GM12878 (cell line): ENCODE measurements at regions not wholly inside any gene's neighbourhood (a gene's known extent, or its start where the extent isn't known, plus 50 kb on each side); places are given as distances from the start of the nearest gene placed in this dataset.

Experiments used
- ATAC-seq: fragments of 200-7000 bp; cut with Tn5 transposase; 3 replicates; pipeline ENCODE4 v1.9.1; 2020; ENCODE audit warnings: mild to moderate bottlenecking, moderate library complexity
- BruUV-seq: library from RNA; stranded (reverse); fragments of 400-500 nt; replicated peaks from 2 replicates; lab custom pipeline; 2021; lab: Mats Ljungman, UMichigan
- CTCF ChIA-PET: fragments of 300-600 bp; sonication (Branson Sonifier 250); formaldehyde crosslinking; extraction: SDS; loops from one replicate; lab custom pipeline; 2021; ENCODE audit warnings: inconsistent platforms; lab: Yijun Ruan, JAX
- POLR2A ChIA-PET: fragments of 350-600 bp; formaldehyde crosslinking; extraction: SDS; loops from one replicate; lab custom pipeline; 2021; ENCODE audit warnings: inconsistent platforms; lab: Charles Lee
- RAD21 ChIA-PET: fragments of 300-600 bp; sonication (Branson Sonifier 250); formaldehyde crosslinking; loops from one replicate; lab custom pipeline; 2023; ENCODE audit warnings: antibody characterized with exemption; ENCODE audit not compliant: unreplicated experiment; lab: Charles Lee
- SMC1A ChIA-PET: fragments of 300-600 bp; sonication (Branson Sonifier 250); formaldehyde crosslinking; loops from one replicate; lab custom pipeline; 2023; ENCODE audit not compliant: unreplicated experiment, uncharacterized antibody; lab: Charles Lee
- DNase-seq: peaks from one replicate; pipeline ENCODE4 v3.0.0-alpha.2; 2011; ENCODE audit warnings: low read depth, low spot score
- FAIRE-seq: peaks from 3 replicates; lab custom pipeline; 2011; peaks lifted over from hg19 to GRCh38; lab: Jason Lieb, UNC
- H2AFZ ChIP-seq: 2 replicates; pipeline ENCODE4 v1.6.0; 2011; ENCODE audit warnings: low read depth, low read length, control low read depth; ENCODE audit not compliant: control insufficient read depth
- H3K27ac ChIP-seq: 2 replicates; pipeline ENCODE4 v1.5.1; 2011; ENCODE audit warnings: control low read depth; ENCODE audit not compliant: control insufficient read depth, insufficient read depth
- H3K27me3 ChIP-seq, 2 experiments: replicated peaks in 1 of 2; 2 replicates each; pipeline versions ENCODE4 v1.6.0 to v1.6.1; 2011; ENCODE audit warnings: low read length in 1 of 2; ENCODE audit not compliant: control insufficient read depth in 2 of 2, insufficient read depth in 2 of 2
- H3K36me3 ChIP-seq, 2 experiments: 2 replicates each; pipeline ENCODE4 v1.5.1; 2011; ENCODE audit warnings: low read length in 1 of 2; ENCODE audit not compliant: control insufficient read depth in 2 of 2, insufficient read depth in 2 of 2
- H3K4me1 ChIP-seq: 2 replicates; pipeline ENCODE4 v1.6.1; 2011; ENCODE audit warnings: mild to moderate bottlenecking, low read length, moderate library complexity, mixed read lengths; ENCODE audit not compliant: control insufficient read depth, insufficient read depth
- H3K4me2 ChIP-seq: 2 replicates; pipeline ENCODE4 v1.6.0; 2011; ENCODE audit warnings: control low read depth; ENCODE audit not compliant: control insufficient read depth, insufficient read depth
- H3K4me3 ChIP-seq: fragments of 200-600 bp; sonication (generic); 2 replicates; pipeline ENCODE4 v1.5.1; 2016
- H3K79me2 ChIP-seq: 2 replicates; pipeline ENCODE4 v1.6.0; 2011; ENCODE audit warnings: low read length; ENCODE audit not compliant: control insufficient read depth, insufficient read depth
- H3K9ac ChIP-seq: 2 replicates; pipeline ENCODE4 v1.8.0; 2011; ENCODE audit warnings: low read length, control low read depth, mixed read lengths; ENCODE audit not compliant: control insufficient read depth, insufficient read depth
- H3K9me3 ChIP-seq: replicated peaks from 3 replicates; pipeline ENCODE4 v1.5.1; 2011; ENCODE audit warnings: mild to moderate bottlenecking, low read length; ENCODE audit not compliant: control insufficient read depth, insufficient read depth
- H4K20me1 ChIP-seq: 2 replicates; pipeline ENCODE4 v1.6.0; 2011; ENCODE audit not compliant: control insufficient read depth, insufficient read depth
- CHD1 ChIP-seq: IDR thresholded peaks from 2 replicates; pipeline ENCODE4 v1.6.1; 2012; ENCODE audit warnings: low read depth, low read length, improper control_type of control experiment
- IKZF1 ChIP-seq: fragments of 450-650 bp; conservative IDR thresholded peaks from 2 replicates; pipeline ENCODE4 v1.6.1; 2017; ENCODE audit warnings: antibody characterized with exemption, mild to moderate bottlenecking
- IRF4 ChIP-seq: IDR thresholded peaks from 2 replicates; pipeline ENCODE4 v1.6.1; 2011; ENCODE audit warnings: low read depth, low read length
- POLR2AphosphoS5 ChIP-seq: IDR thresholded peaks from 2 replicates; pipeline ENCODE4 v1.6.1; 2011; ENCODE audit warnings: mild to moderate bottlenecking, low read length, inconsistent platforms
- SIN3A ChIP-seq: IDR thresholded peaks from 2 replicates; pipeline ENCODE4 v1.6.1; 2012; ENCODE audit warnings: low read depth, low read length, improper control_type of control experiment
- TCF12 ChIP-seq: IDR thresholded peaks from 2 replicates; pipeline ENCODE4 v1.6.1; 2011; ENCODE audit warnings: low read depth, mild to moderate bottlenecking, low read length
- WGBS: methylation state at CpG from one replicate; pipeline ENCODE4 v1.1.6; 2016; ENCODE audit warnings: low lambda C conversion rate; ENCODE audit not compliant: insufficient replicate concordance, insufficient coverage; ENCODE audit errors: missing lambda C conversion rate; 5-methylcytosine and 5-hydroxymethylcytosine counted together
- in situ Hi-C: fragments of 300-500 bp; cut with MboI; formaldehyde crosslinking; loops from 9 replicates; pipeline ENCODE4 v1.14.3; 2018; ENCODE audit warnings: mixed read lengths
- intact Hi-C: fragments of 100-400 bp; cut with micrococcal nuclease; formaldehyde crosslinking; loops from one replicate; pipeline ENCODE4 v1.14.2; 2022; ENCODE audit not compliant: unreplicated experiment
- TF ChIP-seq, protein P1 (sequence below): fragments of 150-350 bp; IDR thresholded peaks from 2 replicates; pipeline ENCODE4 v1.6.1; 2016; ENCODE audit warnings: low read depth, low read length
- TF ChIP-seq, protein P2 (sequence below): fragments of 450-650 bp; IDR thresholded peaks from 2 replicates; pipeline ENCODE4 v1.6.1; 2017; ENCODE audit warnings: mild to moderate bottlenecking, low read depth, inconsistent platforms; ENCODE audit not compliant: poor library complexity, severe bottlenecking
- TF ChIP-seq, protein P3 (sequence below): IDR thresholded peaks from 2 replicates; pipeline ENCODE4 v1.6.1; 2012; ENCODE audit warnings: low read depth, low read length, improper control_type of control experiment

DNA sequence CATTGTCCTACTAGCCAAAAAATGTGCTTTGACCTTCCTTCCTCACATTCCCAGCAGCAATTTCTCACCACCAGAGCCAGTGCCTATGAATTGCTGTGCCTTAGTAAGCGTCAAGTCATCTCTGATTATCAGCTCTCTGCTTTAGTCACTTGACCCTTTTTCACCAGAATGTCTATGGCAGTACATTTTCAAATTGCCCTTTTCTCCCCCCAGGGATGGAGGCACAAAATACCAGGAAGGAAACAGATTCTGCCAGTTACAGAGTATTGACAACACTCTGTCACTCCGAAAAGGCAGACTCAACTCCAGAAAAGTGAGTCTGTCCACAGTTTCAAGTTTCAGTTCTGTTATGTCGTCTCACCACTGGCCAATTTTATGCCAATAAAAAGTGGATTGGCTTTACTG is 167.4 kb downstream of the TNFSF18 start (continued):
- peak; percentile 85 for TF ChIP-seq IRF4

DNA sequence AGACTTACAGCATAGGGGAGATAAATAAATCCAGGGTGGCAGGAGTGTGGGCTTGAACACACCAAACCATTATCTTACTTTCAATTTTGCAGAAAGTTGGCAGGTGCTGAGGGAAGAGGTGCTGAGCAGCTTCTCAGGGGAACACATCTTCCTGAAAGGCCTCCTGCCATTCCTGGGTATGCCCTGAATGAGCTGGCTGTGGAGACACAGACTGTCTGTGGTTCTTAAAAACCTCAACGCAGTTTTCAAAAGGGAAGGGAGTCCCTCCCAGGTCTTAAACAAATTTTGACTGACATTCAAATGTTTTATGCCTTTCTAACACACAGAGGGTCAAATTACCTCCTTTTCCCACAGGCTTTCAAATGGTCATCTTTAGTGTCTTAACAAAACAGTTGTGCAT is 166.9 kb downstream of the TNFSF18 start:
- ChIA-PET RAD21 (no interaction called here), POLR2A (no interaction called here), CTCF (no interaction called here), SMC1A (no interaction called here)
- DNase-seq (no peak), FAIRE-seq (no peak), ATAC-seq (peak; percentile 14; the same call in 1 of the 3 replicates)
- in situ Hi-C loops (no loop called here), intact Hi-C loops (no loop called here)
- TF ChIP-seq SIN3A: no peak
- TF ChIP-seq, protein P1, sequence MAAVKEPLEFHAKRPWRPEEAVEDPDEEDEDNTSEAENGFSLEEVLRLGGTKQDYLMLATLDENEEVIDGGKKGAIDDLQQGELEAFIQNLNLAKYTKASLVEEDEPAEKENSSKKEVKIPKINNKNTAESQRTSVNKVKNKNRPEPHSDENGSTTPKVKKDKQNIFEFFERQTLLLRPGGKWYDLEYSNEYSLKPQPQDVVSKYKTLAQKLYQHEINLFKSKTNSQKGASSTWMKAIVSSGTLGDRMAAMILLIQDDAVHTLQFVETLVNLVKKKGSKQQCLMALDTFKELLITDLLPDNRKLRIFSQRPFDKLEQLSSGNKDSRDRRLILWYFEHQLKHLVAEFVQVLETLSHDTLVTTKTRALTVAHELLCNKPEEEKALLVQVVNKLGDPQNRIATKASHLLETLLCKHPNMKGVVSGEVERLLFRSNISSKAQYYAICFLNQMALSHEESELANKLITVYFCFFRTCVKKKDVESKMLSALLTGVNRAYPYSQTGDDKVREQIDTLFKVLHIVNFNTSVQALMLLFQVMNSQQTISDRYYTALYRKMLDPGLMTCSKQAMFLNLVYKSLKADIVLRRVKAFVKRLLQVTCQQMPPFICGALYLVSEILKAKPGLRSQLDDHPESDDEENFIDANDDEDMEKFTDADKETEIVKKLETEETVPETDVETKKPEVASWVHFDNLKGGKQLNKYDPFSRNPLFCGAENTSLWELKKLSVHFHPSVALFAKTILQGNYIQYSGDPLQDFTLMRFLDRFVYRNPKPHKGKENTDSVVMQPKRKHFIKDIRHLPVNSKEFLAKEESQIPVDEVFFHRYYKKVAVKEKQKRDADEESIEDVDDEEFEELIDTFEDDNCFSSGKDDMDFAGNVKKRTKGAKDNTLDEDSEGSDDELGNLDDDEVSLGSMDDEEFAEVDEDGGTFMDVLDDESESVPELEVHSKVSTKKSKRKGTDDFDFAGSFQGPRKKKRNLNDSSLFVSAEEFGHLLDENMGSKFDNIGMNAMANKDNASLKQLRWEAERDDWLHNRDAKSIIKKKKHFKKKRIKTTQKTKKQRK: no peak
- TF ChIP-seq CHD1: no peak
- TF ChIP-seq, protein P2, sequence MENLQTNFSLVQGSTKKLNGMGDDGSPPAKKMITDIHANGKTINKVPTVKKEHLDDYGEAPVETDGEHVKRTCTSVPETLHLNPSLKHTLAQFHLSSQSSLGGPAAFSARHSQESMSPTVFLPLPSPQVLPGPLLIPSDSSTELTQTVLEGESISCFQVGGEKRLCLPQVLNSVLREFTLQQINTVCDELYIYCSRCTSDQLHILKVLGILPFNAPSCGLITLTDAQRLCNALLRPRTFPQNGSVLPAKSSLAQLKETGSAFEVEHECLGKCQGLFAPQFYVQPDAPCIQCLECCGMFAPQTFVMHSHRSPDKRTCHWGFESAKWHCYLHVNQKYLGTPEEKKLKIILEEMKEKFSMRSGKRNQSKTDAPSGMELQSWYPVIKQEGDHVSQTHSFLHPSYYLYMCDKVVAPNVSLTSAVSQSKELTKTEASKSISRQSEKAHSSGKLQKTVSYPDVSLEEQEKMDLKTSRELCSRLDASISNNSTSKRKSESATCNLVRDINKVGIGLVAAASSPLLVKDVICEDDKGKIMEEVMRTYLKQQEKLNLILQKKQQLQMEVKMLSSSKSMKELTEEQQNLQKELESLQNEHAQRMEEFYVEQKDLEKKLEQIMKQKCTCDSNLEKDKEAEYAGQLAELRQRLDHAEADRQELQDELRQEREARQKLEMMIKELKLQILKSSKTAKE: no peak
- TF ChIP-seq, protein P3, sequence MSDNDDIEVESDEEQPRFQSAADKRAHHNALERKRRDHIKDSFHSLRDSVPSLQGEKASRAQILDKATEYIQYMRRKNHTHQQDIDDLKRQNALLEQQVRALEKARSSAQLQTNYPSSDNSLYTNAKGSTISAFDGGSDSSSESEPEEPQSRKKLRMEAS: no peak
- TF ChIP-seq TCF12: no peak
- no peak for TF ChIP-seq IKZF1
- no peak for TF ChIP-seq POLR2AphosphoS5
- Histone ChIP-seq H3K4me3 (no peak overlapping the region), H4K20me1 (no peaks in the 10 kb centered on the region), H3K27ac (no peak overlapping the region), H3K79me2 (no peaks in the 10 kb centered on the region), H2AFZ (no peak overlapping the region), H3K27me3 (peaks cover 0 to 4% of the 10 kb centered on the region in 2 experiments; a peak in 2 of 4 replicates), H3K9ac (no peak overlapping the region), H3K36me3 (no peaks in the 10 kb centered on the region), H3K9me3 (no peaks in the 10 kb centered on the region; the same call in 2 of the 3 replicates), H3K4me2 (peak overlapping the region; percentile 43; the same call in 1 of the 2 replicates), H3K4me1 (peaks cover 13% of the 10 kb centered on the region)
- WGBS: 0% methylated on average over 1 of the region's 1 CpG
- no TSS peak for BruUV-seq
